SK-N-SH (cell line): ENCODE measurements at regions not wholly inside any gene's neighbourhood (a gene's known extent, or its start where the extent isn't known, plus 50 kb on each side); places are given as distances from the start of the nearest gene placed in this dataset.

Experiments used
- CTCF ChIA-PET: fragments of 300-600, 350-600 bp; formaldehyde crosslinking; extraction: SDS; loops from one replicate; lab custom pipeline; 2021; lab: Yijun Ruan, JAX
- POLR2A ChIA-PET: fragments of 350-600 bp; sonication (Branson Sonifier 250); formaldehyde crosslinking; extraction: SDS; loops from one replicate; lab custom pipeline; 2020; ENCODE audit warnings: antibody characterized with exemption, inconsistent platforms; lab: Yijun Ruan, JAX
- DNase-seq: peaks from one replicate; pipeline ENCODE4 v3.0.0; 2012
- H2AFZ ChIP-seq: fragments of 200-600 bp; sonication (generic); 2 replicates; pipeline ENCODE4 v1.8.1; 2016; ENCODE audit warnings: antibody characterized with exemption, mild to moderate bottlenecking, low read depth
- H3F3A ChIP-seq: fragments of 200-600 bp; sonication (generic); replicated peaks from 2 replicates; pipeline ENCODE3; 2016; ENCODE audit warnings: antibody characterized with exemption, mild to moderate bottlenecking; ENCODE audit not compliant: insufficient read depth
- H3K27ac ChIP-seq, 2 experiments: fragments of 200-500 bp in 1 of 2; fragments of 200-600 bp in 1 of 2; sonication (Bioruptor generic) in 1 of 2; sonication (generic), shearing (Covaris generic) in 1 of 2; 2 replicates each; pipeline versions ENCODE4 v1.5.1 to v1.6.1; 2014 to 2016; ENCODE audit warnings: low read depth in 2 of 2, inconsistent platforms in 1 of 2, low read length in 1 of 2, mild to moderate bottlenecking in 1 of 2, mixed read lengths in 1 of 2
- H3K27me3 ChIP-seq: fragments of 200-600 bp; sonication (generic), shearing (Covaris generic); 2 replicates; pipeline ENCODE4 v1.6.1; 2016; ENCODE audit warnings: mixed run types; ENCODE audit not compliant: insufficient read depth
- H3K36me3 ChIP-seq, 2 experiments: fragments of 200-500 bp in 1 of 2; fragments of 200-600 bp in 1 of 2; sonication (Bioruptor generic) in 1 of 2; sonication (generic) in 1 of 2; replicated peaks in 1 of 2; 2 replicates each; pipeline versions ENCODE3 to v1.5.1; 2014 to 2016; ENCODE audit warnings: low read length in 1 of 2, mild to moderate bottlenecking in 1 of 2; ENCODE audit not compliant: insufficient read depth in 2 of 2, control insufficient read depth in 1 of 2
- H3K4me1 ChIP-seq, 2 experiments: fragments of 200-500 bp in 1 of 2; fragments of 200-600 bp in 1 of 2; sonication (Bioruptor generic) in 1 of 2; sonication (generic), shearing (Covaris generic) in 1 of 2; 2 replicates each; pipeline versions ENCODE4 v1.5.1 to v1.6.1; 2014 to 2016; ENCODE audit warnings: low read depth in 1 of 2, low read length in 1 of 2, mixed run types in 1 of 2; ENCODE audit not compliant: insufficient read depth in 2 of 2, control insufficient read depth in 1 of 2
- H3K4me2 ChIP-seq: fragments of 200-600 bp; sonication (generic), shearing (Covaris generic); 2 replicates; pipeline ENCODE4 v1.6.1; 2017; ENCODE audit warnings: mixed run types
- H3K4me3 ChIP-seq, 2 experiments: fragments of 200-500 bp in 1 of 2; fragments of 200-600 bp in 1 of 2; sonication (Bioruptor generic) in 1 of 2; sonication (generic), shearing (Covaris generic) in 1 of 2; 2 replicates each; pipeline versions ENCODE4 v1.5.1 to v1.8.1; 2014 to 2016; ENCODE audit warnings: low read depth in 2 of 2, inconsistent platforms in 1 of 2, low read length in 1 of 2, mild to moderate bottlenecking in 1 of 2, mixed read lengths in 1 of 2, moderate library complexity in 1 of 2
- H3K79me2 ChIP-seq: fragments of 200-600 bp; sonication (generic); 2 replicates; pipeline ENCODE4 v1.8.1; 2017; ENCODE audit warnings: mild to moderate bottlenecking; ENCODE audit not compliant: insufficient read depth
- H3K9ac ChIP-seq: fragments of 200-600 bp; sonication (generic); 2 replicates; pipeline ENCODE4 v1.6.1; 2017; ENCODE audit warnings: mixed run types
- H3K9me2 ChIP-seq: fragments of 200-600 bp; sonication (generic); 2 replicates; pipeline ENCODE4 v1.6.1; 2017; ENCODE audit warnings: mixed run types
- H3K9me3 ChIP-seq: fragments of 200-600 bp; sonication (generic); 2 replicates; pipeline ENCODE4 v1.6.1; 2017; ENCODE audit warnings: mixed run types, mild to moderate bottlenecking, moderate library complexity
- H4K20me1 ChIP-seq: fragments of 200-600 bp; sonication (generic); 2 replicates; pipeline ENCODE4 v1.6.1; 2017; ENCODE audit warnings: mild to moderate bottlenecking, mixed run types; ENCODE audit not compliant: insufficient read depth
- ELF1 ChIP-seq: IDR thresholded peaks from 2 replicates; pipeline ENCODE4 v1.4.0; 2012
- FOXM1 ChIP-seq: IDR thresholded peaks from 2 replicates; pipeline ENCODE4 v1.4.0; 2012; ENCODE audit warnings: low read depth, mild to moderate bottlenecking
- GATA2 ChIP-seq: sonication (generic); formaldehyde crosslinking; IDR thresholded peaks from 2 replicates; pipeline ENCODE4 v1.5.0; 2020; ENCODE audit warnings: mild to moderate bottlenecking, missing genetic modification reagents
- MAX ChIP-seq: IDR thresholded peaks from 2 replicates; pipeline ENCODE4 v1.4.0; 2012; ENCODE audit warnings: low read depth
- MEF2A ChIP-seq: IDR thresholded peaks from 2 replicates; pipeline ENCODE4 v1.4.0; 2012; ENCODE audit warnings: low read depth, borderline replicate concordance
- MXI1 ChIP-seq: IDR thresholded peaks from 2 replicates; pipeline ENCODE4 v1.6.1; 2012; ENCODE audit warnings: mild to moderate bottlenecking, low read depth, low read length, improper control_type of control experiment
- POLR2AphosphoS5 ChIP-seq: IDR thresholded peaks from 2 replicates; pipeline ENCODE4 v1.6.1; 2012; ENCODE audit warnings: low read depth, low read length
- REST ChIP-seq: IDR thresholded peaks from 2 replicates; pipeline ENCODE4 v1.6.1; 2012; ENCODE audit warnings: mild to moderate bottlenecking, low read depth, low read length, moderate library complexity
- RFX5 ChIP-seq: IDR thresholded peaks from 2 replicates; pipeline ENCODE4 v1.6.1; 2012; ENCODE audit warnings: mild to moderate bottlenecking, improper control_type of control experiment, low read length
- RXRA ChIP-seq: IDR thresholded peaks from 2 replicates; pipeline ENCODE4 v1.4.0; 2012; ENCODE audit warnings: low read depth, mild to moderate bottlenecking, borderline replicate concordance
- SIN3A ChIP-seq: IDR thresholded peaks from 2 replicates; pipeline ENCODE4 v1.6.1; 2012; ENCODE audit warnings: low read depth, mild to moderate bottlenecking, low read length, moderate library complexity, borderline replicate concordance
- SMC3 ChIP-seq: IDR thresholded peaks from 2 replicates; pipeline ENCODE4 v1.6.1; 2012; ENCODE audit warnings: low read depth, low read length, improper control_type of control experiment
- ZBTB33 ChIP-seq: IDR thresholded peaks from 2 replicates; pipeline ENCODE4 v1.4.0; 2012; ENCODE audit warnings: low read depth, borderline replicate concordance
- WGBS: methylation state at CpG from one replicate; pipeline ENCODE4 v1.1.6; 2017; ENCODE audit warnings: low lambda C conversion rate; 5-methylcytosine and 5-hydroxymethylcytosine counted together
- TF ChIP-seq, protein P1 (sequence below): IDR thresholded peaks from 2 replicates; pipeline ENCODE4 v1.4.0; 2012; ENCODE audit warnings: low read depth, borderline replicate concordance

DNA sequence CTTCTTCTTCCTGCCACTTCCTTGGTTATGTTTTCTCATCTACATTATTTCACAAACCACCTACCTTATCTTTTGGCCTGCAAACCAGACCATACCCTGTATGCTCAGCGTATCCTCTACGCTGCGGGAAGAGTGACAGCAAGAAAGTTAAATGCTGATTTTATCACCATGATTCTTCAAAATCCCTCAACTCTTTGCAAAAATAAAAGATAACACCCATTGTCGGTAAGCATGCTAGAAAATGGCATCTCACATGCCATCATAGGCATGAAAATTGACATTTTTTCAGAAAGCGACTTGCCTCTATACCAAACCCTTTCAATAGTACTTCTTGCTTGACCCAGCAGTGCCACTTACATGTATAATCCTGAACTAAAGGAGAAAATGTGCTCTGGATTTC is 102.0 kb downstream of the HPGD start (continued):
- TF ChIP-seq REST = no peak
- no peak for TF ChIP-seq FOXM1

- no peak overlapping the region for H3K9ac ChIP-seq
- 47% methylated on average over 4 of the region's 4 CpGs for WGBS
- TF ChIP-seq, protein P1, sequence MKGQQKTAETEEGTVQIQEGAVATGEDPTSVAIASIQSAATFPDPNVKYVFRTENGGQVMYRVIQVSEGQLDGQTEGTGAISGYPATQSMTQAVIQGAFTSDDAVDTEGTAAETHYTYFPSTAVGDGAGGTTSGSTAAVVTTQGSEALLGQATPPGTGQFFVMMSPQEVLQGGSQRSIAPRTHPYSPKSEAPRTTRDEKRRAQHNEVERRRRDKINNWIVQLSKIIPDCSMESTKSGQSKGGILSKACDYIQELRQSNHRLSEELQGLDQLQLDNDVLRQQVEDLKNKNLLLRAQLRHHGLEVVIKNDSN = no peak
- no peak for TF ChIP-seq GATA2
- TF ChIP-seq MXI1 = no peak
- TF ChIP-seq MAX = no peak
- TF ChIP-seq SMC3 = no peak
- no peak for TF ChIP-seq RFX5
- no peaks in the 10 kb centered on the region; a peak in 1 of 4 replicates for H3K4me1 ChIP-seq
- H3F3A ChIP-seq = no peaks in the 10 kb centered on the region
- no peak overlapping the region for H3K27ac ChIP-seq
- no peaks in the 10 kb centered on the region; the same call in 1 of the 2 replicates for H3K9me2 ChIP-seq
- H3K9me3 ChIP-seq = no peaks in the 10 kb centered on the region
- H4K20me1 ChIP-seq = no peaks in the 10 kb centered on the region
- no peaks in the 10 kb centered on the region for H3K27me3 ChIP-seq
- H3K36me3 ChIP-seq = no peaks in the 10 kb centered on the region
- DNase-seq = no peak
- H3K79me2 ChIP-seq = no peaks in the 10 kb centered on the region
- no peak overlapping the region for H3K4me3 ChIP-seq
- H2AFZ ChIP-seq = no peak overlapping the region
- CTCF ChIA-PET = no interaction called here
- POLR2A ChIA-PET = no interaction called here
- no peak overlapping the region for H3K4me2 ChIP-seq
Measured at GRCh38 chr4:174418640-174419212, 103.6 kb downstream of the HPGD start.

DNA sequence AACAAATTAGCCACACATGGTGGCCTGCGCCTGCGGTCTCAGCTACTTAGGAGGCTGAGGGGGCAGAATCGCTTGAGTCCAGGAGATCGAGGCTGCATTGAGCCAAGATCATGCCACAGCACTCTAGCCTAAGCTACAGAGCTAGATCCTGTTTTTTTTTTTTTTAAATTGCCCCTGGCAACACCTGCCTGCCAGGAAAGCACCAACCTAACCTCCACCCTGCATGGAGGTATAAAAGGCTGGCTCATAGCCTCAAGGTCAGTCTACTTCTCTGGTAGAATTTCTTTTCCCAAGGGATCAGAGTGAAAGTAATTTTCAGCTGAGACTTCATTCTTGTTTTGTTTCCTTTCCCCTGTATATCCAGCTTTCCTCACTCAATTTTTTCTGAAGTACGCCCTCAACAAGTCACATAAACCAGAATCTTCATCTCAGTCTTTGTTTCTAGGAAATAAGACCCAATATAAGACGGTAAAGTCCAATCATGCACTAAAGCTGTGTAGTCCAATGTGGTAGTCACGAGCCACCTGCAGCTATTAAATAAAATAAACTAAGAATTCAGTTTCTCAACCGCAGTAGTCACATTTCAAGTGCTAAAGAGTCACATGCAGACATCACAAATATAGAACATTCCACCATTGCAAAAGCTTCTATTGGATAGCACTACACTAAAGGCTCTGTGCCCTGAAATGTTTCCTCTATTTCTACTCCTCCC is 113.3 kb downstream of the HPGD start:
- Histone ChIP-seq H3K79me2 (no peaks in the 10 kb centered on the region), H3K4me2 (no peak overlapping the region), H3K27me3 (no peaks in the 10 kb centered on the region), H3K9me3 (no peaks in the 10 kb centered on the region), H3K27ac (no peak overlapping the region), H3K4me3 (no peak overlapping the region), H3F3A (no peaks in the 10 kb centered on the region), H4K20me1 (no peaks in the 10 kb centered on the region), H3K9me2 (no peaks in the 10 kb centered on the region), H3K4me1 (no peaks in the 10 kb centered on the region), H3K9ac (no peak overlapping the region), H2AFZ (no peak overlapping the region), H3K36me3 (no peaks in the 10 kb centered on the region)
- DNase-seq = no peak
- POLR2A ChIA-PET = no interaction called here
- WGBS = 52% methylated on average over 8 of the region's 8 CpGs
- CTCF ChIA-PET = interaction anchor here (0.6 kb wide), 1 partner anchor 140 kb away, joined by 3 read pairs; no protein-coding TSS in a partner anchor
- TF ChIP-seq REST = no peak
- TF ChIP-seq ELF1 = no peak
- no peak for TF ChIP-seq SIN3A
- TF ChIP-seq POLR2AphosphoS5 = no peak
- no peak for TF ChIP-seq MEF2A
- TF ChIP-seq RXRA = no peak
- no peak for TF ChIP-seq ZBTB33
